ENCODE measurements at regions not wholly inside any gene's neighbourhood (a gene's known extent, or its start where the extent isn't known, plus 50 kb on each side); places are given as distances from the start of the nearest gene placed in this dataset.
A peak's percentile ranks its signal among the peaks of the same experiment; 100 is the strongest.

- no peak overlapping the region for H3K4me3 ChIP-seq (ENCODE audit: low read length)
- DNase-seq (ENCODE audit: low read depth), result peak; percentile 31
- TF ChIP-seq, protein P1, sequence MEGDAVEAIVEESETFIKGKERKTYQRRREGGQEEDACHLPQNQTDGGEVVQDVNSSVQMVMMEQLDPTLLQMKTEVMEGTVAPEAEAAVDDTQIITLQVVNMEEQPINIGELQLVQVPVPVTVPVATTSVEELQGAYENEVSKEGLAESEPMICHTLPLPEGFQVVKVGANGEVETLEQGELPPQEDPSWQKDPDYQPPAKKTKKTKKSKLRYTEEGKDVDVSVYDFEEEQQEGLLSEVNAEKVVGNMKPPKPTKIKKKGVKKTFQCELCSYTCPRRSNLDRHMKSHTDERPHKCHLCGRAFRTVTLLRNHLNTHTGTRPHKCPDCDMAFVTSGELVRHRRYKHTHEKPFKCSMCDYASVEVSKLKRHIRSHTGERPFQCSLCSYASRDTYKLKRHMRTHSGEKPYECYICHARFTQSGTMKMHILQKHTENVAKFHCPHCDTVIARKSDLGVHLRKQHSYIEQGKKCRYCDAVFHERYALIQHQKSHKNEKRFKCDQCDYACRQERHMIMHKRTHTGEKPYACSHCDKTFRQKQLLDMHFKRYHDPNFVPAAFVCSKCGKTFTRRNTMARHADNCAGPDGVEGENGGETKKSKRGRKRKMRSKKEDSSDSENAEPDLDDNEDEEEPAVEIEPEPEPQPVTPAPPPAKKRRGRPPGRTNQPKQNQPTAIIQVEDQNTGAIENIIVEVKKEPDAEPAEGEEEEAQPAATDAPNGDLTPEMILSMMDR (IDR thresholded peaks at IDR 0.05; ENCODE audit: insufficient read depth, low read depth, low read length, missing control alignments), result no peak
These were observed 81.4 kb upstream of the GPC6 start for GRCh38 chr13:93145199-93145598.

GRCh38 chr13:93146584-93147297 lies 79.9 kb upstream of the GPC6 start:
- peak; percentile 58 for DNase-seq (ENCODE audit: low read depth)

DNA sequence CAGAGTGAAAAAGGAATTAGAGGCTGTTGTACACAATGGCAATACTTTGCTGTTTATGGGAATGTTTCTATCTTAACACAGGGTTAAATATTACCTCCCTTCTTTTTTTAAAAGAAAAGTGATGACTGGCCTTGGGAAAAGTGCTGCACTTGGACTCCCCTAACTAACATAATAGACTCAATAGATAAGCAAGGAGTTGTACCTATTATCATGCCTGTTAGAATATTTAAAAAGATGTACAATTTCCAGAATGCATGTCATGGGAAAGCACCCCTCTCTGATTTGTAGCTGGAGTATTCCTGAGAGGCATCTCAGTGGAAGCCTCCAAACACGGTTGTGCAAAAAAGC lies 79.3 kb upstream of the GPC6 start:
- H3K4me3 ChIP-seq (ENCODE audit: low read length), result no peak overlapping the region
- TF ChIP-seq, protein P1 (IDR thresholded peaks at IDR 0.05; ENCODE audit: insufficient read depth, low read depth, low read length, missing control alignments), result no peak
- no peak for DNase-seq (ENCODE audit: low read depth)

More at GRCh38 chr13:93146584-93147297, 79.9 kb upstream of the GPC6 start:
- H3K4me3 ChIP-seq (ENCODE audit: low read length), result no peak overlapping the region
- TF ChIP-seq, protein P1 (IDR thresholded peaks at IDR 0.05; ENCODE audit: insufficient read depth, low read depth, low read length, missing control alignments), result no peak

- DNase-seq (ENCODE audit: low read depth), result no peak
- TF ChIP-seq, protein P1 (IDR thresholded peaks at IDR 0.05; ENCODE audit: insufficient read depth, low read depth, low read length, missing control alignments), result no peak
- no peak overlapping the region for H3K4me3 ChIP-seq (ENCODE audit: low read length)
These were observed 78.7 kb upstream of the GPC6 start for GRCh38 chr13:93147946-93148345.

GRCh38 chr13:93151277-93151676 lies 75.3 kb upstream of the GPC6 start:
- peak; percentile 87 for DNase-seq (ENCODE audit: low read depth)
- TF ChIP-seq, protein P1 (IDR thresholded peaks at IDR 0.05; ENCODE audit: insufficient read depth, low read depth, low read length, missing control alignments), result no peak
- no peak overlapping the region for H3K4me3 ChIP-seq (ENCODE audit: low read length)

GRCh38 chr13:93158565-93158964 lies 68.0 kb upstream of the GPC6 start:
- DNase-seq (ENCODE audit: low read depth), result no peak
- no peak overlapping the region for H3K4me3 ChIP-seq (ENCODE audit: low read length)
- TF ChIP-seq, protein P1 (IDR thresholded peaks at IDR 0.05; ENCODE audit: insufficient read depth, low read depth, low read length, missing control alignments), result no peak

DNA sequence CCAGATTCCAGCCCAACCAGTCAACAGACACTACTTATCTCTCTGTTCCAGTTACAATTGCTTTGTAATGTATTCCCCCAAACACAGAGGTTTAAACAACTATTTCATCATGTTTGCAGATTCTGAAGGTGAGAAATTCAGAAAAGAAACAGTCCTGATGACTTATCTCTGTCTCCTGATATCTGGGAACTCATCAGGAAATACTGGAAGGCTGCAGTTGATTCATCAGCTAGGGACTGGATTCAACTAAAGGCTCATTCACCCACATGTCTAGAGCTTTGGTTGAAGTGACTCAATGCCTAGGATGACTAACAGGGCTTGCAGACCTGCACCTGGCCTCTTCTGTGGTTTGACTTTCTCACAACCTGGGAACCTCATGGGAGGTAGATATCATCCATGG lies 56.6 kb upstream of the GPC6 start:
- peak; percentile 100 for DNase-seq (ENCODE audit: low read depth)
- TF ChIP-seq, protein P1 (IDR thresholded peaks at IDR 0.05; ENCODE audit: insufficient read depth, low read depth, low read length, missing control alignments), result no peak
- H3K4me3 ChIP-seq (ENCODE audit: low read length), result no peak overlapping the region

Measured in epithelial cell of esophagus (primary cell).